DOHH2 (cell line): ENCODE measurements at regions not wholly inside any gene's neighbourhood (a gene's known extent, or its start where the extent isn't known, plus 50 kb on each side); places are given as distances from the start of the nearest gene placed in this dataset.

Experiments used
- EZH2phosphoT487 ChIP-seq: fragments of 200-600 bp; sonication (generic); IDR thresholded peaks from 2 replicates; pipeline ENCODE4 v1.6.1; 2017; ENCODE audit warnings: borderline replicate concordance, mild to moderate bottlenecking, antibody characterized with exemption, low read length, moderate library complexity, mixed read lengths
- TF ChIP-seq, protein P1 (sequence below): fragments of 200-600 bp; sonication (generic); IDR thresholded peaks from one replicate; pipeline ENCODE4 v1.5.1; 2014; ENCODE audit warnings: antibody characterized with exemption, mild to moderate bottlenecking, low read depth, low read length; ENCODE audit not compliant: poor library complexity, severe bottlenecking

DNA sequence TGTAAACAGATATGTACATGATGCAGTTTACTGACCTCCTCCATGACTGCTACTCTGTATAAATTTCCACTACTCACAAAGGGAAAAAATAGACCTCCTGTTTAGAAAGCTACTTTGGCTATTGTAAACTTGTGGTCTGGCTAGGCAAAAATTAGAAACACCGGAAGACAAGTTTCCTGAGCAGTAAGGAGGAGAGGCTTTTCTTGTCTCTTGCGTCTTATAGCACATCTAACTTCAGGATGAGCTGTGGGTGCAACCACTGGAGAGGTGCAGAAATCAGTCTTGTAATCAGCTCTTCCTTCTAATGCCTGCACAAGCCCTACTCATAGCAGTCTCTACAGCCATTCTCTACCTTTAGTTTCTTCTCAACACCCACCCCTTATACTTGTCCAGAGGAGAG is 296.5 kb upstream of the SLC35B3 start:
- TF ChIP-seq, protein P1, sequence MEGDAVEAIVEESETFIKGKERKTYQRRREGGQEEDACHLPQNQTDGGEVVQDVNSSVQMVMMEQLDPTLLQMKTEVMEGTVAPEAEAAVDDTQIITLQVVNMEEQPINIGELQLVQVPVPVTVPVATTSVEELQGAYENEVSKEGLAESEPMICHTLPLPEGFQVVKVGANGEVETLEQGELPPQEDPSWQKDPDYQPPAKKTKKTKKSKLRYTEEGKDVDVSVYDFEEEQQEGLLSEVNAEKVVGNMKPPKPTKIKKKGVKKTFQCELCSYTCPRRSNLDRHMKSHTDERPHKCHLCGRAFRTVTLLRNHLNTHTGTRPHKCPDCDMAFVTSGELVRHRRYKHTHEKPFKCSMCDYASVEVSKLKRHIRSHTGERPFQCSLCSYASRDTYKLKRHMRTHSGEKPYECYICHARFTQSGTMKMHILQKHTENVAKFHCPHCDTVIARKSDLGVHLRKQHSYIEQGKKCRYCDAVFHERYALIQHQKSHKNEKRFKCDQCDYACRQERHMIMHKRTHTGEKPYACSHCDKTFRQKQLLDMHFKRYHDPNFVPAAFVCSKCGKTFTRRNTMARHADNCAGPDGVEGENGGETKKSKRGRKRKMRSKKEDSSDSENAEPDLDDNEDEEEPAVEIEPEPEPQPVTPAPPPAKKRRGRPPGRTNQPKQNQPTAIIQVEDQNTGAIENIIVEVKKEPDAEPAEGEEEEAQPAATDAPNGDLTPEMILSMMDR, result no peak
- TF ChIP-seq EZH2phosphoT487, result no peak
